ENCODE measurements at regions not wholly inside any gene's neighbourhood (a gene's known extent, or its start where the extent isn't known, plus 50 kb on each side); places are given as distances from the start of the nearest gene placed in this dataset.

DNA sequence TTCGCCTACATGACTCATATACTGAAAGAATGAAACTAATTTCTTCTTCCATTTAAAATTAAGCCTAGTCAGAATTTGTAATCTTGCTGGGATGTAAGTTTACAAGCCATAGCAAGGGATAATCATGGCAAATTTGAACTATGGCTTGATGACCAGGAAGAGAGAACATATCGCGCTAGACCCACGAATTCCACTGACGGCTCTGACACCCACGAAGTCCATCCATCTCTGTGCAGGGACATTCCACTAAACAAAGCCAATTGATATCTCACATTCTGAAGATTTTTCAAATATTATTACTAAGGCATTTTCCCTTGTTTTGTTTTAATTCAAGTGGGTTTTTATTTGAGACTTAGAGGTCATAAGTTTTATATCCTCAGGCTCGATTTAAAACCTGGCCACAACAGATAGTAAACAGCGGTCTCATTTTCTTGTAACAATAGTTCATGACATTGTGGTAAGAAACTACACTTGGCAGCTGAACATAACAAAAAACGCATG is 113.0 kb downstream of the QPCT start:
- no peaks in the 10 kb centered on the region for H3K9me3 ChIP-seq (ENCODE audit: insufficient read depth, low read length)
- no peak overlapping the region for H3K9ac ChIP-seq (ENCODE audit: low read length)
- H3K4me2 ChIP-seq (ENCODE audit: low read length): no peak overlapping the region
- no peaks in the 10 kb centered on the region for H4K20me1 ChIP-seq (ENCODE audit: insufficient read depth, low read length)
- H3K79me2 ChIP-seq (ENCODE audit: low read length): no peaks in the 10 kb centered on the region
- no peaks in the 10 kb centered on the region for H3K27me3 ChIP-seq (ENCODE audit: low read depth, low read length)
- H3K27ac ChIP-seq (ENCODE audit: low read length): no peak overlapping the region
- no peak overlapping the region for H3K4me3 ChIP-seq (ENCODE audit: low read length)
- no peaks in the 10 kb centered on the region for H3K36me3 ChIP-seq (replicated peaks; ENCODE audit: low read depth, low read length)
- no peak overlapping the region for H2AFZ ChIP-seq (ENCODE audit: low read depth, low read length)
- H3K4me1 ChIP-seq (ENCODE audit: low read length): no peaks in the 10 kb centered on the region
- TF ChIP-seq, protein P1, sequence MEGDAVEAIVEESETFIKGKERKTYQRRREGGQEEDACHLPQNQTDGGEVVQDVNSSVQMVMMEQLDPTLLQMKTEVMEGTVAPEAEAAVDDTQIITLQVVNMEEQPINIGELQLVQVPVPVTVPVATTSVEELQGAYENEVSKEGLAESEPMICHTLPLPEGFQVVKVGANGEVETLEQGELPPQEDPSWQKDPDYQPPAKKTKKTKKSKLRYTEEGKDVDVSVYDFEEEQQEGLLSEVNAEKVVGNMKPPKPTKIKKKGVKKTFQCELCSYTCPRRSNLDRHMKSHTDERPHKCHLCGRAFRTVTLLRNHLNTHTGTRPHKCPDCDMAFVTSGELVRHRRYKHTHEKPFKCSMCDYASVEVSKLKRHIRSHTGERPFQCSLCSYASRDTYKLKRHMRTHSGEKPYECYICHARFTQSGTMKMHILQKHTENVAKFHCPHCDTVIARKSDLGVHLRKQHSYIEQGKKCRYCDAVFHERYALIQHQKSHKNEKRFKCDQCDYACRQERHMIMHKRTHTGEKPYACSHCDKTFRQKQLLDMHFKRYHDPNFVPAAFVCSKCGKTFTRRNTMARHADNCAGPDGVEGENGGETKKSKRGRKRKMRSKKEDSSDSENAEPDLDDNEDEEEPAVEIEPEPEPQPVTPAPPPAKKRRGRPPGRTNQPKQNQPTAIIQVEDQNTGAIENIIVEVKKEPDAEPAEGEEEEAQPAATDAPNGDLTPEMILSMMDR (IDR thresholded peaks at IDR 0.05; ENCODE audit: low read depth, low read length): no peak
- TF ChIP-seq EZH2phosphoT487 (IDR thresholded peaks at IDR 0.05; ENCODE audit: low read depth): no peak

DNA sequence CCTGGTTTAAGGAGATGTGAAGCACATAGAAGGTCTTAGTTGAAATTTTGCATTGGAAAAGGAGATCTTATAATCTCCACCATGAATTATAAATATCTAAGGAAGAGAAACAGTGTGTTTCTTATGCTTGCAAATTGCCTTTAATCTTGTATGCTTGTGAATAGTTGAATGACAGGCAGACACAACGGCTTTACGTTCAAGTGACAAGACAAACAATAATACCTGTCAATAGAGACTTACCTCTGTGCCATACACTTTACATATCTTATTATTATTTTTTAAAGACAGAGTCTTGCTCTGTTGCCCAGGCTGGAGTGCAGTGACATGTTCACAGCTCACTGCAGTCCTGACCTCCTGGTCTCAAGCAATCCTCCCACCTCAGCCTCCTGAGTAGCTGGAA is 113.7 kb downstream of the QPCT start:
- no peaks in the 10 kb centered on the region for H3K9me3 ChIP-seq (ENCODE audit: insufficient read depth, low read length)
- no peak overlapping the region for H3K4me3 ChIP-seq (ENCODE audit: low read length)
- TF ChIP-seq, protein P1 (IDR thresholded peaks at IDR 0.05; ENCODE audit: low read depth, low read length): no peak
- TF ChIP-seq EZH2phosphoT487 (IDR thresholded peaks at IDR 0.05; ENCODE audit: low read depth): no peak
- H3K9ac ChIP-seq (ENCODE audit: low read length): no peak overlapping the region
- no peaks in the 10 kb centered on the region for H4K20me1 ChIP-seq (ENCODE audit: insufficient read depth, low read length)
- no peaks in the 10 kb centered on the region for H3K4me1 ChIP-seq (ENCODE audit: low read length)
- no peaks in the 10 kb centered on the region for H3K79me2 ChIP-seq (ENCODE audit: low read length)
- H3K36me3 ChIP-seq (replicated peaks; ENCODE audit: low read depth, low read length): no peaks in the 10 kb centered on the region
- no peaks in the 10 kb centered on the region for H3K27me3 ChIP-seq (ENCODE audit: low read depth, low read length)
- no peak overlapping the region for H3K27ac ChIP-seq (ENCODE audit: low read length)
- H3K4me2 ChIP-seq (ENCODE audit: low read length): no peak overlapping the region
- no peak overlapping the region for H2AFZ ChIP-seq (ENCODE audit: low read depth, low read length)

DNA sequence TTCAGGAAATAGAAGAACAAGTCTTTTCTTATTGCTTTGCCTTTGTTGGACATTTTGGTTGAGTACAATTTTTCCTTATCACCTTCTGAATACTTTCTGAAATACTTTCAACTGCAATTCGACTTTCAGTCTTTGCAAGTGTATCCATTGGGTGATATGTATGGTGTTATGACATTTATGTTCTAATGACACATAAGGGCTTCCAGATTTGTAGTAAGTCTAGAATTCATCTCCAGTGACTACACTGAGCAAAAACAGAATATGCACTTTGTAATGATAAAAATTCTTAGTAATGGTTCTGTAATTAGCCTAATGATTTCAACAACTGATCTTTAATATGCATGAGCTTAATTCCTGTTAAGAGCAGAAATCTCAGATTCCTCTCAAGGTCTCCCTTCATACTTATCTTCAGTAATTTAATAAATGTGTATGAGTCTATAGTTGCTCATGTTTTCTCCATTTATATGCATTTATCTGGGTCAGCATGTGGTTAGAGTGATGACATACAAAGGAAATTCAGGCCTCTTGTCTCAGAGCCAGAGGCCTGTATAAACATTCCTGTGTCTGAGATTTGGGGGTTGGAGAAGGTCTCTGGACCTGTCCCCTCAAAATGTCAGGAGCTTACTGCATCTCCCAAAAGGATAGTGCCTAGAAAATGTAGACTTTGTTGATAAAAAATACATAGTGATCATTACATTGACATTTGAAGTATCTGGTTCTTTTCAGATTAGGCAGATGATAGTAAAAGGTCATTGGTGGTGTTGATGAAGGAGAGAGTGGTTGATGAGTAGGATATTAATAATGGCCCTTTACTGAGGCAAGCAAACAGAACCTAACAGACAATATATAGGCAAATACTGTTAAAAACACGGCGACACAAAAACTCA is 114.9 kb downstream of the QPCT start:
- no peaks in the 10 kb centered on the region for H3K27me3 ChIP-seq (ENCODE audit: low read depth, low read length)
- H3K4me1 ChIP-seq (ENCODE audit: low read length): no peaks in the 10 kb centered on the region
- H3K4me2 ChIP-seq (ENCODE audit: low read length): no peak overlapping the region
- H2AFZ ChIP-seq (ENCODE audit: low read depth, low read length): no peak overlapping the region
- no peak overlapping the region for H3K27ac ChIP-seq (ENCODE audit: low read length)
- H3K9ac ChIP-seq (ENCODE audit: low read length): no peak overlapping the region
- H3K36me3 ChIP-seq (replicated peaks; ENCODE audit: low read depth, low read length): no peaks in the 10 kb centered on the region
- H3K9me3 ChIP-seq (ENCODE audit: insufficient read depth, low read length): no peaks in the 10 kb centered on the region
- no peak overlapping the region for H3K4me3 ChIP-seq (ENCODE audit: low read length)
- TF ChIP-seq, protein P1 (IDR thresholded peaks at IDR 0.05; ENCODE audit: low read depth, low read length): no peak
- no peak for TF ChIP-seq EZH2phosphoT487 (IDR thresholded peaks at IDR 0.05; ENCODE audit: low read depth)
- no peaks in the 10 kb centered on the region for H4K20me1 ChIP-seq (ENCODE audit: insufficient read depth, low read length)
- no peaks in the 10 kb centered on the region for H3K79me2 ChIP-seq (ENCODE audit: low read length)

DNA sequence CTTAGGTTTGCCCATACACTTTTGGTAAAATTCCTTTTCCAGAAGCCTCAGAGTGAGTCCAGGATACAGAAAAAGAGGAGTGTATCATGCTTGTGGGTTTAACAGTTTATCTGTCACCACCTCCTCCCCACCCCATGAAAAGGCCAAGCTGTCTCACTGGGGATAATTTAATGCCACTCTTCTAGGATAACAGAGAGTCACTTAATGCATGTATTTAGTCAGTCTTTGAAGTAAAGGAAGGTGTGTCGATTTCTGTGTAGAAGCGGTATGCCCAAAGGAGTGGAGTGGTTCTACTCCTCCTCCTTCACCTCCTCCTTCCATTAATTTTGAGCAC is 116.4 kb downstream of the QPCT start:
- no peak overlapping the region for H3K4me3 ChIP-seq (ENCODE audit: low read length)
- no peaks in the 10 kb centered on the region for H3K36me3 ChIP-seq (replicated peaks; ENCODE audit: low read depth, low read length)
- no peaks in the 10 kb centered on the region for H3K4me1 ChIP-seq (ENCODE audit: low read length)
- H3K4me2 ChIP-seq (ENCODE audit: low read length): no peak overlapping the region
- H4K20me1 ChIP-seq (ENCODE audit: insufficient read depth, low read length): no peaks in the 10 kb centered on the region
- TF ChIP-seq, protein P1 (IDR thresholded peaks at IDR 0.05; ENCODE audit: low read depth, low read length): no peak
- no peak for TF ChIP-seq EZH2phosphoT487 (IDR thresholded peaks at IDR 0.05; ENCODE audit: low read depth)
- H3K9ac ChIP-seq (ENCODE audit: low read length): no peak overlapping the region
- no peaks in the 10 kb centered on the region for H3K79me2 ChIP-seq (ENCODE audit: low read length)
- no peaks in the 10 kb centered on the region for H3K27me3 ChIP-seq (ENCODE audit: low read depth, low read length)
- no peak overlapping the region for H2AFZ ChIP-seq (ENCODE audit: low read depth, low read length)
- no peak overlapping the region for H3K27ac ChIP-seq (ENCODE audit: low read length)
- no peaks in the 10 kb centered on the region for H3K9me3 ChIP-seq (ENCODE audit: insufficient read depth, low read length)

All from OCI-LY3 (cell line).